ENCODE measurements at regions not wholly inside any gene's neighbourhood (a gene's known extent, or its start where the extent isn't known, plus 50 kb on each side); places are given as distances from the start of the nearest gene placed in this dataset.

GRCh38 chr3:106067711-106068110 is 198.9 kb upstream of the CBLB start:
- H3K27me3 Mint-ChIP-seq (ENCODE audit: insufficient read depth, unreplicated experiment) = no peaks in the 10 kb centered on the region
- no peaks in the 10 kb centered on the region for H3K4me1 Mint-ChIP-seq (ENCODE audit: insufficient read depth, unreplicated experiment)
- no peaks in the 10 kb centered on the region for H3K36me3 Mint-ChIP-seq (ENCODE audit: insufficient read depth, unreplicated experiment)
- no peak overlapping the region for H3K27ac Mint-ChIP-seq (ENCODE audit: low read depth, unreplicated experiment)
- H3K9me3 Mint-ChIP-seq (ENCODE audit: unreplicated experiment) = peaks cover 19% of the 10 kb centered on the region
- ChIA-PET POLR2A (no interaction called here), CTCF (no interaction called here)
- DNase-seq (ENCODE audit: unreplicated experiment) = no peak
- intact Hi-C loops (cut with micrococcal nuclease) = no loop called here
- TF ChIP-seq, protein P1, sequence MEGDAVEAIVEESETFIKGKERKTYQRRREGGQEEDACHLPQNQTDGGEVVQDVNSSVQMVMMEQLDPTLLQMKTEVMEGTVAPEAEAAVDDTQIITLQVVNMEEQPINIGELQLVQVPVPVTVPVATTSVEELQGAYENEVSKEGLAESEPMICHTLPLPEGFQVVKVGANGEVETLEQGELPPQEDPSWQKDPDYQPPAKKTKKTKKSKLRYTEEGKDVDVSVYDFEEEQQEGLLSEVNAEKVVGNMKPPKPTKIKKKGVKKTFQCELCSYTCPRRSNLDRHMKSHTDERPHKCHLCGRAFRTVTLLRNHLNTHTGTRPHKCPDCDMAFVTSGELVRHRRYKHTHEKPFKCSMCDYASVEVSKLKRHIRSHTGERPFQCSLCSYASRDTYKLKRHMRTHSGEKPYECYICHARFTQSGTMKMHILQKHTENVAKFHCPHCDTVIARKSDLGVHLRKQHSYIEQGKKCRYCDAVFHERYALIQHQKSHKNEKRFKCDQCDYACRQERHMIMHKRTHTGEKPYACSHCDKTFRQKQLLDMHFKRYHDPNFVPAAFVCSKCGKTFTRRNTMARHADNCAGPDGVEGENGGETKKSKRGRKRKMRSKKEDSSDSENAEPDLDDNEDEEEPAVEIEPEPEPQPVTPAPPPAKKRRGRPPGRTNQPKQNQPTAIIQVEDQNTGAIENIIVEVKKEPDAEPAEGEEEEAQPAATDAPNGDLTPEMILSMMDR (IDR thresholded peaks at IDR 0.05; ENCODE audit: unreplicated experiment) = no peak
- no peak overlapping the region for H3K4me3 Mint-ChIP-seq (ENCODE audit: unreplicated experiment)
- no TSS peak for BruUV-seq (replicated peaks)

- no peak for DNase-seq (ENCODE audit: unreplicated experiment)
- no peak overlapping the region for H3K27ac Mint-ChIP-seq (ENCODE audit: low read depth, unreplicated experiment)
- H3K4me3 Mint-ChIP-seq (ENCODE audit: unreplicated experiment) = no peak overlapping the region
- H3K4me1 Mint-ChIP-seq (ENCODE audit: insufficient read depth, unreplicated experiment) = no peaks in the 10 kb centered on the region
- intact Hi-C loops (cut with micrococcal nuclease) = no loop called here
- no TSS peak for BruUV-seq (replicated peaks)
- H3K27me3 Mint-ChIP-seq (ENCODE audit: insufficient read depth, unreplicated experiment) = no peaks in the 10 kb centered on the region
- ChIA-PET POLR2A (no interaction called here), CTCF (no interaction called here)
- no peaks in the 10 kb centered on the region for H3K36me3 Mint-ChIP-seq (ENCODE audit: insufficient read depth, unreplicated experiment)
- TF ChIP-seq, protein P1 (IDR thresholded peaks at IDR 0.05; ENCODE audit: unreplicated experiment) = no peak
- peaks cover 12% of the 10 kb centered on the region for H3K9me3 Mint-ChIP-seq (ENCODE audit: unreplicated experiment)
Observed at GRCh38 chr3:106068381-106068780, 199.6 kb upstream of the CBLB start.

DNA sequence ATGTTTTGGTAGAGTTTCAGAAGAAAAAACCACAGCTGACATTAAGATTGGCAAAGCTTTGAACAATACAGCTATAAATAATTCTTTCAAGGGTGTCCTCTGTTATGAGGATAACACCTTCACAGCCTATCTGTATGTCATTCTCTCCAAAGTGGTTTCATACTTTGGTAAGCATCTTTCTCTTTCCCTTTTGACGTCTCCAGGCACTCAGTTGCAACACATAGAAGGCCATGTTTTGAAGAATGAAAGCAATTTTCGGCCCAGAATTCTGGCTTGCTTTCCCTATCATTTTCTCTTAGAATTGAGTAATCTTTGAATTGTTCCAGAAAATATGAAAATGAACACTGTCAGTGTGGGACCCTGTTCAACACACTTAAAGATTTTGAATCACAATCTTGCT is 200.0 kb upstream of the CBLB start:
- peaks cover 8% of the 10 kb centered on the region for H3K9me3 Mint-ChIP-seq (ENCODE audit: unreplicated experiment)
- H3K27ac Mint-ChIP-seq (ENCODE audit: low read depth, unreplicated experiment) = no peak overlapping the region
- BruUV-seq (replicated peaks) = no TSS peak
- DNase-seq (ENCODE audit: unreplicated experiment) = no peak
- ChIA-PET CTCF (no interaction called here), POLR2A (no interaction called here)
- H3K27me3 Mint-ChIP-seq (ENCODE audit: insufficient read depth, unreplicated experiment) = no peaks in the 10 kb centered on the region
- H3K4me3 Mint-ChIP-seq (ENCODE audit: unreplicated experiment) = no peak overlapping the region
- intact Hi-C loops (cut with micrococcal nuclease) = no loop called here
- TF ChIP-seq, protein P1 (IDR thresholded peaks at IDR 0.05; ENCODE audit: unreplicated experiment) = no peak
- H3K36me3 Mint-ChIP-seq (ENCODE audit: insufficient read depth, unreplicated experiment) = no peaks in the 10 kb centered on the region
- no peaks in the 10 kb centered on the region for H3K4me1 Mint-ChIP-seq (ENCODE audit: insufficient read depth, unreplicated experiment)

- no peak overlapping the region for H3K27ac Mint-ChIP-seq (ENCODE audit: low read depth, unreplicated experiment)
- no TSS peak for BruUV-seq (replicated peaks)
- no peak overlapping the region for H3K4me3 Mint-ChIP-seq (ENCODE audit: unreplicated experiment)
- no peaks in the 10 kb centered on the region for H3K27me3 Mint-ChIP-seq (ENCODE audit: insufficient read depth, unreplicated experiment)
- H3K9me3 Mint-ChIP-seq (ENCODE audit: unreplicated experiment) = no peaks in the 10 kb centered on the region
- TF ChIP-seq, protein P1 (IDR thresholded peaks at IDR 0.05; ENCODE audit: unreplicated experiment) = no peak
- H3K36me3 Mint-ChIP-seq (ENCODE audit: insufficient read depth, unreplicated experiment) = no peaks in the 10 kb centered on the region
- ChIA-PET CTCF (no interaction called here), POLR2A (no interaction called here)
- H3K4me1 Mint-ChIP-seq (ENCODE audit: insufficient read depth, unreplicated experiment) = no peaks in the 10 kb centered on the region
- intact Hi-C loops (cut with micrococcal nuclease) = no loop called here
- DNase-seq (ENCODE audit: unreplicated experiment) = no peak
Observed at GRCh38 chr3:106070187-106070586, 201.4 kb upstream of the CBLB start.
